HCT116 (cell line): ENCODE measurements at regions not wholly inside any gene's neighbourhood (a gene's known extent, or its start where the extent isn't known, plus 50 kb on each side); places are given as distances from the start of the nearest gene placed in this dataset.

ENCODE experiments used
- ATAC-seq: fragments of 200-7000 bp; cut with Tn5 transposase; 2 replicates; pipeline ENCODE4 v1.9.1; 2020; ENCODE audit warnings: mild to moderate bottlenecking, moderate library complexity
- BruUV-seq: library from RNA; stranded (reverse); fragments of 400-500 nt; replicated peaks from 2 replicates; lab custom pipeline; 2021; lab: Mats Ljungman, UMichigan
- CTCF ChIA-PET: fragments of 300-600 bp; sonication (Branson Sonifier 250); formaldehyde crosslinking; loops from one replicate; lab custom pipeline; 2021; ENCODE audit warnings: antibody characterized with exemption; lab: Charles Lee
- POLR2A ChIA-PET: fragments of 300-600, 350-600 bp; sonication (Branson Sonifier 250); formaldehyde crosslinking; loops from one replicate; lab custom pipeline; 2021; ENCODE audit warnings: antibody characterized with exemption; lab: Charles Lee
- RAD21 ChIA-PET, 2 experiments: fragments of 300-600 bp; sonication (Branson Sonifier 250); formaldehyde crosslinking; loops; one replicate each; lab custom pipeline; 2023; ENCODE audit warnings: low total read pairs in 2 of 2; ENCODE audit not compliant: uncharacterized antibody in 2 of 2, unreplicated experiment in 2 of 2, low non-redundant PET in 1 of 2; lab: Charles Lee
- DNase-seq: peaks from one replicate; pipeline ENCODE4 v3.0.0-alpha.2; 2010; ENCODE audit warnings: low read depth, low spot score
- H2AFZ ChIP-seq: fragments of 200-600 bp; shearing (Covaris generic), sonication (generic); 2 replicates; pipeline ENCODE4 v1.6.1; 2017; ENCODE audit warnings: low read depth, mixed run types, mixed read lengths, antibody characterized with exemption, low read length; ENCODE audit not compliant: poor library complexity, severe bottlenecking
- H3K27ac ChIP-seq: 2 replicates; pipeline ENCODE4 v1.5.1; 2012; ENCODE audit warnings: low read depth, low read length
- H3K27me3 ChIP-seq: fragments of 200-600 bp; sonication (generic); 2 replicates; pipeline ENCODE4 v1.6.1; 2016; ENCODE audit warnings: mixed run types, low read length, mixed read lengths; ENCODE audit not compliant: insufficient read depth
- H3K36me3 ChIP-seq, 2 experiments: fragments of 200-500 bp in 1 of 2; fragments of 200-600 bp in 1 of 2; sonication (Bioruptor generic) in 1 of 2; sonication (generic) in 1 of 2; 2 replicates each; pipeline versions ENCODE4 v1.5.1 to v1.6.1; 2014 to 2016; ENCODE audit warnings: low read length in 2 of 2, inconsistent platforms in 1 of 2, mixed read lengths in 1 of 2, mixed run types in 1 of 2; ENCODE audit not compliant: insufficient read depth in 2 of 2, control insufficient read depth in 1 of 2
- H3K4me1 ChIP-seq, 2 experiments: fragments of 200-600 bp in 1 of 2; sonication (generic) in 1 of 2; 2 replicates each; pipeline versions ENCODE4 v1.5.1 to v1.6.1; 2012 to 2017; ENCODE audit warnings: low read length in 2 of 2, inconsistent platforms in 1 of 2, mild to moderate bottlenecking in 1 of 2, mixed read lengths in 1 of 2, mixed run types in 1 of 2, moderate library complexity in 1 of 2; ENCODE audit not compliant: insufficient read depth in 2 of 2, control insufficient read depth in 1 of 2
- H3K4me2 ChIP-seq: fragments of 200-600 bp; sonication (generic); 2 replicates; pipeline ENCODE4 v1.6.1; 2017; ENCODE audit warnings: mixed run types, low read length, mixed read lengths
- H3K4me3 ChIP-seq, 2 experiments: fragments of 200-600 bp in 1 of 2; sonication (generic) in 1 of 2; replicated peaks in 1 of 2; 2 replicates each; pipeline ENCODE4 v1.5.1; 2011 to 2016; ENCODE audit warnings: low read length in 2 of 2, control low read depth in 1 of 2, low read depth in 1 of 2, mild to moderate bottlenecking in 1 of 2, mixed read lengths in 1 of 2, mixed run types in 1 of 2
- H3K79me2 ChIP-seq: fragments of 200-600 bp; sonication (generic); 2 replicates; pipeline ENCODE4 v1.6.1; 2017; ENCODE audit warnings: mild to moderate bottlenecking, mixed run types, low read length, moderate library complexity, mixed read lengths; ENCODE audit not compliant: insufficient read depth
- H3K9ac ChIP-seq: fragments of 200-600 bp; sonication (generic); 2 replicates; pipeline ENCODE4 v1.6.1; 2016; ENCODE audit warnings: low read length, mixed read lengths
- H3K9me2 ChIP-seq: fragments of 200-600 bp; sonication (generic), shearing (Covaris generic); 2 replicates; pipeline ENCODE4 v1.6.1; 2017; ENCODE audit warnings: mixed run types, mild to moderate bottlenecking, moderate library complexity; ENCODE audit not compliant: insufficient read depth
- H3K9me3 ChIP-seq, 2 experiments: fragments of 200-500 bp in 1 of 2; fragments of 200-600 bp in 1 of 2; sonication (Bioruptor generic) in 1 of 2; sonication (generic) in 1 of 2; 2 replicates each; pipeline ENCODE4 v1.6.1; 2014 to 2017; ENCODE audit warnings: low read length in 2 of 2, mixed read lengths in 2 of 2, inconsistent platforms in 1 of 2, low read depth in 1 of 2, mild to moderate bottlenecking in 1 of 2, mixed run types in 1 of 2, moderate library complexity in 1 of 2; ENCODE audit not compliant: control insufficient read depth in 1 of 2, insufficient read depth in 1 of 2
- H4K20me1 ChIP-seq: fragments of 200-600 bp; sonication (generic), shearing (Covaris generic); 2 replicates; pipeline ENCODE4 v1.6.1; 2017; ENCODE audit warnings: mixed run types, mild to moderate bottlenecking, moderate library complexity; ENCODE audit not compliant: insufficient read depth
- ATF3 ChIP-seq: IDR thresholded peaks from 2 replicates; pipeline ENCODE4 v1.6.1; 2012
- CBX3 ChIP-seq: IDR thresholded peaks from 2 replicates; pipeline ENCODE4 v1.6.1; 2012; ENCODE audit warnings: low read depth
- CTCF ChIP-seq, 3 experiments: fragments of 200-600 bp in 1 of 3; sonication (generic) in 1 of 3; IDR thresholded peaks in 2 of 3; conservative IDR thresholded peaks in 1 of 3; 2 replicates each; pipeline ENCODE4 v1.5.1; 2012 to 2017; ENCODE audit warnings: low read depth in 2 of 3, low read length in 2 of 3, antibody characterized with exemption in 1 of 3, borderline replicate concordance in 1 of 3, control low read depth in 1 of 3, mild to moderate bottlenecking in 1 of 3, mixed read lengths in 1 of 3, mixed run types in 1 of 3, moderate library complexity in 1 of 3; ENCODE audit not compliant: insufficient read depth in 1 of 3
- ELF1 ChIP-seq: IDR thresholded peaks from 2 replicates; pipeline ENCODE4 v1.6.1; 2012; ENCODE audit warnings: low read depth, borderline replicate concordance
- JUND ChIP-seq: IDR thresholded peaks from 2 replicates; pipeline ENCODE4 v1.6.1; 2012
- POLR2A ChIP-seq: IDR thresholded peaks from 2 replicates; pipeline ENCODE4 v1.7.0; 2011; ENCODE audit warnings: borderline replicate concordance; ENCODE audit not compliant: insufficient read depth, insufficient read length; ENCODE audit errors: extremely low read depth
- RAD21 ChIP-seq: IDR thresholded peaks from 2 replicates; pipeline ENCODE4 v1.6.1; 2012; ENCODE audit warnings: low read depth, mild to moderate bottlenecking
- SIN3A ChIP-seq: IDR thresholded peaks from 2 replicates; pipeline ENCODE4 v1.6.1; 2012; ENCODE audit warnings: low read depth
- SRF ChIP-seq: IDR thresholded peaks from 2 replicates; pipeline ENCODE4 v1.6.1; 2012; ENCODE audit warnings: low read depth
- ZBTB33 ChIP-seq: IDR thresholded peaks from 2 replicates; pipeline ENCODE4 v1.6.1; 2011; ENCODE audit warnings: mild to moderate bottlenecking, low read length, moderate library complexity; ENCODE audit not compliant: insufficient replicate concordance; ENCODE audit errors: extremely low read depth
- ZNF274 ChIP-seq: fragments of 200-500 bp; sonication (Bioruptor generic); IDR thresholded peaks from 2 replicates; pipeline ENCODE4 v1.6.1; 2014; ENCODE audit warnings: mild to moderate bottlenecking, low read depth, low read length, inconsistent platforms
- intact Hi-C: fragments of 100-400 bp; cut with micrococcal nuclease; formaldehyde crosslinking; loops from 2 replicates; pipeline ENCODE4 v1.10.0; 2022

GRCh38 chr3:110419096-110419495 is 652.5 kb upstream of the NECTIN3 start:
- DNase-seq (no peak), ATAC-seq (0 out of 2 replicates have a peak, but pooled peaks have one; percentile 26)
- intact Hi-C loops = loop anchor here (10.0 kb wide), 2 partner anchors 396 to 656 kb away; partner anchors contain the start of gene NECTIN3
- Histone ChIP-seq H3K9ac (no peak overlapping the region), H3K4me2 (peak overlapping the region; percentile 72), H3K9me2 (no peaks in the 10 kb centered on the region), H4K20me1 (no peaks in the 10 kb centered on the region), H3K9me3 (no peaks in the 10 kb centered on the region), H3K27ac (peak overlapping the region; percentile 61; the same call in 1 of the 2 replicates), H3K4me1 (peaks cover 32 to 42% of the 10 kb centered on the region in 2 experiments), H3K36me3 (peaks cover 0 to 18% of the 10 kb centered on the region in 2 experiments; a peak in 1 of 4 replicates), H3K27me3 (no peaks in the 10 kb centered on the region), H3K79me2 (no peaks in the 10 kb centered on the region), H2AFZ (peak overlapping the region; percentile 69), H3K4me3 (no peak overlapping the region)
- TF ChIP-seq RAD21 = 0 out of 2 replicates have a peak, but pooled peaks have one; percentile 11
- no peak for TF ChIP-seq SIN3A
- TF ChIP-seq CTCF (IDR thresholded peaks at IDR 0.05 in 2 of 3, conservative IDR thresholded peaks at IDR 0.05 in 1 of 3; ENCODE audit: borderline replicate concordance in 1 of 3, insufficient read depth in 1 of 3, low read depth in 2 of 3, low read length in 2 of 3) = 0 out of 6 replicates have a peak, but pooled peaks of 1 of the 3 experiments have one; percentile 3
- TF ChIP-seq CBX3 = peak; percentile 30; the same call in 1 of the 2 replicates
- ChIA-PET CTCF (no interaction called here), RAD21 (no interaction called here), POLR2A (no interaction called here)
- no TSS peak for BruUV-seq

DNA sequence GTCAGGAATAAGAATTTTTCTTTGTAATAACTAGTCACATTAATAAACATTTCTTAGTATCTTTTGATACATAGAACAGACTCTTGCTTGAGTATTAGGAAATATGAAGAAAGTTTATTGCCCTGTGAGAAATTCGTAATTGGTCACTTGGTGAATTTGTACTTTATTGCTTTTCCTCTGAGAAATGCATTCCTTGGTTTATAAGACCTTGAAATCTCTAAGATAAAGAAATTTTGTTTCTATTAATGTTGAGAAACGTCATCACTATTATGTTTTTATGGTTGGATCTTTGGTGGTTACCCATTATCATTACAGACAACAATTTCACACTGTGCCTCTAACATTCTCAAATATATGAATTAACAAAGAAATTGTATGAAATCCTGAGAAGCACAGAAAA is 652.0 kb upstream of the NECTIN3 start:
- Histone ChIP-seq H3K9me3 (no peaks in the 10 kb centered on the region), H3K4me2 (peak overlapping the region; percentile 72), H3K36me3 (peaks cover 0 to 20% of the 10 kb centered on the region in 2 experiments; a peak in 1 of 4 replicates), H3K27ac (peak overlapping the region; percentile 61; the same call in 1 of the 2 replicates), H3K4me3 (peak overlapping the region in 1 of 2 experiments; percentile 39; a peak in 1 of 4 replicates), H3K4me1 (peaks cover 27 to 37% of the 10 kb centered on the region in 2 experiments), H3K9me2 (no peaks in the 10 kb centered on the region), H3K27me3 (no peaks in the 10 kb centered on the region), H4K20me1 (no peaks in the 10 kb centered on the region), H2AFZ (peak overlapping the region; percentile 6), H3K79me2 (no peaks in the 10 kb centered on the region), H3K9ac (no peak overlapping the region)
- TSS peak; percentile 93 for BruUV-seq
- ATAC-seq (no peak), DNase-seq (no peak)
- CTCF ChIA-PET = no interaction called here
- POLR2A ChIA-PET = interaction anchor here (0.7 kb wide), 1 partner anchor 105 kb away, joined by 4 read pairs; no protein-coding TSS in a partner anchor
- RAD21 ChIA-PET = no interaction called here
- intact Hi-C loops = loop anchor here (10.0 kb wide), 2 partner anchors 395 to 655 kb away; partner anchors contain the start of gene NECTIN3
- TF ChIP-seq ZNF274 (no peak), JUND (no peak), SIN3A (no peak), ZBTB33 (no peak), ATF3 (no peak), CBX3 (no peak), SRF (no peak), POLR2A (no peak), CTCF (IDR thresholded peaks at IDR 0.05 in 2 of 3, conservative IDR thresholded peaks at IDR 0.05 in 1 of 3; ENCODE audit: borderline replicate concordance in 1 of 3, insufficient read depth in 1 of 3, low read depth in 2 of 3, low read length in 2 of 3) (no peak), ELF1 (no peak), RAD21 (no peak)
